Mucosa of gallbladder (tissue), 1 donor: ENCODE measurements at regions not wholly inside any gene's neighbourhood (a gene's known extent, or its start where the extent isn't known, plus 50 kb on each side); places are given as distances from the start of the nearest gene placed in this dataset.

Experiments used
- DNase-seq: peaks from one replicate; pipeline ENCODE4 v3.0.0-alpha.2; 2020; ENCODE audit warnings: low spot score
- donor health status: DM: no; HTN: no; CAD: no.

- DNase-seq, result peak; percentile 42
Observed at GRCh38 chr7:27364344-27364758, 121.7 kb downstream of the EVX1 start.

GRCh38 chr7:27367179-27367932, 124.8 kb downstream of the EVX1 start:
- no peak for DNase-seq

- no peak for DNase-seq
Observed at GRCh38 chr7:27367933-27368549, 125.4 kb downstream of the EVX1 start.

GRCh38 chr7:27374958-27375841, 132.6 kb downstream of the EVX1 start:
- DNase-seq, result no peak

GRCh38 chr7:27375958-27376357, 133.4 kb downstream of the EVX1 start:
- no peak for DNase-seq

GRCh38 chr7:27377988-27378387, 135.4 kb downstream of the EVX1 start:
- DNase-seq, result no peak

- DNase-seq, result no peak
Observed at GRCh38 chr7:27382307-27382706, 139.7 kb downstream of the EVX1 start.

- DNase-seq, result no peak
Observed at GRCh38 chr7:27386581-27386980, 144.0 kb downstream of the EVX1 start.

GRCh38 chr7:27387864-27388263, 145.3 kb downstream of the EVX1 start:
- no peak for DNase-seq

GRCh38 chr7:27388561-27388960, 146.0 kb downstream of the EVX1 start:
- DNase-seq, result no peak

GRCh38 chr7:27389496-27389895, 146.9 kb downstream of the EVX1 start:
- DNase-seq, result no peak

- no peak for DNase-seq
Observed at GRCh38 chr7:27392477-27392876, 149.9 kb downstream of the EVX1 start.

GRCh38 chr7:27394871-27395270, 152.3 kb downstream of the EVX1 start:
- DNase-seq, result no peak

- no peak for DNase-seq
Observed at GRCh38 chr7:27395626-27396025, 153.0 kb downstream of the EVX1 start.

GRCh38 chr7:27397503-27397902, 154.9 kb downstream of the EVX1 start:
- DNase-seq, result no peak

- DNase-seq, result no peak
Observed at GRCh38 chr7:27398851-27399250, 156.2 kb downstream of the EVX1 start.

GRCh38 chr7:27399791-27400567, 157.4 kb downstream of the EVX1 start:
- DNase-seq, result no peak

- no peak for DNase-seq
Observed at GRCh38 chr7:27405780-27406179, 163.2 kb downstream of the EVX1 start.

GRCh38 chr7:27409311-27409710, 166.7 kb downstream of the EVX1 start:
- DNase-seq, result no peak

- no peak for DNase-seq
Observed at GRCh38 chr7:27409776-27410175, 167.2 kb downstream of the EVX1 start.

GRCh38 chr7:27410812-27411544, 168.4 kb downstream of the EVX1 start:
- DNase-seq, result no peak
